Spleen (tissue), 7 donors: ENCODE measurements at regions not wholly inside any gene's neighbourhood (a gene's known extent, or its start where the extent isn't known, plus 50 kb on each side); places are given as distances from the start of the nearest gene placed in this dataset.

Experiments used
- CTCF ChIP-seq, 11 experiments: fragments of 200-600 bp in 7 of 11; fragments of 450-650 bp in 4 of 11; sonication (generic) in 4 of 11; IDR thresholded peaks in 8 of 11; conservative IDR thresholded peaks in 3 of 11; 1 replicate in 7 of 11; 2 replicates in 4 of 11; pipeline versions ENCODE4 v1.4.0 to v1.8.0; 2016 to 2021; ENCODE audit warnings: antibody characterized with exemption in 11 of 11, inconsistent platforms in 4 of 11, mild to moderate bottlenecking in 1 of 11
- POLR2AphosphoS5 ChIP-seq, 3 donors: sonication (generic); formaldehyde crosslinking; IDR thresholded peaks; one replicate each; pipeline ENCODE4 v1.5.1; 2017; ENCODE audit warnings: antibody characterized with exemption in 3 of 3
- donor health status: DM: no; HTN: no; CAD: no; lungs with moderate emphysema.
- donor health status: DM: no; HTN: no; CAD: no.
- donor health status: DM: no; HTN: no; CAD: no.

GRCh38 chr14:48253020-48253419 lies 577.6 kb upstream of the MDGA2 start:
- TF ChIP-seq CTCF (IDR thresholded peaks at IDR 0.05 in 8 of 11, conservative IDR thresholded peaks at IDR 0.05 in 3 of 11): no peak
- no peak for TF ChIP-seq POLR2AphosphoS5 (IDR thresholded peaks at IDR 0.05)
